Putamen (tissue), 1 donor: ENCODE measurements at regions not wholly inside any gene's neighbourhood (a gene's known extent, or its start where the extent isn't known, plus 50 kb on each side); places are given as distances from the start of the nearest gene placed in this dataset.

Experiments used
- DNase-seq: peaks from one replicate; pipeline ENCODE4 v3.0.0-alpha.2; 2016; ENCODE audit warnings: low spot score

GRCh38 chr1:23615423-23615822 lies 56.1 kb upstream of the ID3 start:
- no peak for DNase-seq

GRCh38 chr1:23614032-23614660 lies 54.8 kb upstream of the ID3 start:
- no peak for DNase-seq

GRCh38 chr1:23613191-23614031 lies 54.1 kb upstream of the ID3 start:
- no peak for DNase-seq

GRCh38 chr1:23611601-23612327 lies 52.5 kb upstream of the ID3 start:
- DNase-seq: no peak

- no peak for DNase-seq
These were observed 51.4 kb upstream of the ID3 start for GRCh38 chr1:23610677-23611076.

GRCh38 chr1:23609971-23610370 lies 50.7 kb upstream of the ID3 start:
- DNase-seq: no peak
